SK-N-SH (cell line): ENCODE measurements at regions not wholly inside any gene's neighbourhood (a gene's known extent, or its start where the extent isn't known, plus 50 kb on each side); places are given as distances from the start of the nearest gene placed in this dataset.

Source experiments
- CTCF ChIP-seq: fragments of 200-600 bp; sonication (generic); IDR thresholded peaks from 2 replicates; pipeline ENCODE4 v1.6.1; 2017; ENCODE audit warnings: antibody characterized with exemption, mild to moderate bottlenecking, moderate library complexity
- EZH2phosphoT487 ChIP-seq: fragments of 200-600 bp; sonication (generic); IDR thresholded peaks from 2 replicates; pipeline ENCODE4 v1.6.1; 2017; ENCODE audit warnings: low read depth, mixed run types, mild to moderate bottlenecking, antibody characterized with exemption, moderate library complexity, borderline replicate concordance
- FOXJ3 ChIP-seq: sonication (generic); formaldehyde crosslinking; IDR thresholded peaks from 2 replicates; pipeline ENCODE4 v1.5.1; 2020; ENCODE audit warnings: mild to moderate bottlenecking, missing genetic modification reagents
- GABPA ChIP-seq: IDR thresholded peaks from 2 replicates; pipeline ENCODE4 v1.4.0; 2012; ENCODE audit warnings: low read depth, mild to moderate bottlenecking
- GATA2 ChIP-seq: sonication (generic); formaldehyde crosslinking; IDR thresholded peaks from 2 replicates; pipeline ENCODE4 v1.5.0; 2020; ENCODE audit warnings: mild to moderate bottlenecking, missing genetic modification reagents
- IRF3 ChIP-seq: fragments of 150-350 bp; IDR thresholded peaks from 2 replicates; pipeline ENCODE4 v1.6.1; 2016; ENCODE audit warnings: mild to moderate bottlenecking, low read depth, low read length
- MAX ChIP-seq: IDR thresholded peaks from 2 replicates; pipeline ENCODE4 v1.4.0; 2012; ENCODE audit warnings: low read depth
- PBX3 ChIP-seq: IDR thresholded peaks from 2 replicates; pipeline ENCODE4; 2012
- POLR2AphosphoS5 ChIP-seq: IDR thresholded peaks from 2 replicates; pipeline ENCODE4 v1.6.1; 2012; ENCODE audit warnings: low read depth, low read length
- RCOR1 ChIP-seq: fragments of 150-350 bp; IDR thresholded peaks from 2 replicates; pipeline ENCODE4 v1.6.1; 2017; ENCODE audit warnings: antibody characterized with exemption, low read length
- REST ChIP-seq: IDR thresholded peaks from 2 replicates; pipeline ENCODE4 v1.6.1; 2012; ENCODE audit warnings: mild to moderate bottlenecking, low read depth, low read length, moderate library complexity
- USF2 ChIP-seq: fragments of 150-350 bp; IDR thresholded peaks from 2 replicates; pipeline ENCODE4 v1.6.1; 2017; ENCODE audit warnings: antibody characterized with exemption, low read length, low read depth, borderline replicate concordance
- ZBTB33 ChIP-seq: IDR thresholded peaks from 2 replicates; pipeline ENCODE4 v1.4.0; 2012; ENCODE audit warnings: low read depth, borderline replicate concordance

- TF ChIP-seq PBX3 = no peak
- no peak for TF ChIP-seq POLR2AphosphoS5
- TF ChIP-seq CTCF = no peak
- TF ChIP-seq IRF3 = no peak
- no peak for TF ChIP-seq RCOR1
- TF ChIP-seq REST = no peak
- no peak for TF ChIP-seq GABPA
- TF ChIP-seq FOXJ3 = no peak
- TF ChIP-seq EZH2phosphoT487 = no peak
- TF ChIP-seq ZBTB33 = no peak
- TF ChIP-seq MAX = no peak
- TF ChIP-seq USF2 = no peak
- TF ChIP-seq GATA2 (CRISPR knock-in tag) = no peak
Observed at GRCh38 chr4:180652533-180652932, 1590.7 kb upstream of the TENM3 start.
